ENCODE measurements at regions not wholly inside any gene's neighbourhood (a gene's known extent, or its start where the extent isn't known, plus 50 kb on each side); places are given as distances from the start of the nearest gene placed in this dataset.

DNA sequence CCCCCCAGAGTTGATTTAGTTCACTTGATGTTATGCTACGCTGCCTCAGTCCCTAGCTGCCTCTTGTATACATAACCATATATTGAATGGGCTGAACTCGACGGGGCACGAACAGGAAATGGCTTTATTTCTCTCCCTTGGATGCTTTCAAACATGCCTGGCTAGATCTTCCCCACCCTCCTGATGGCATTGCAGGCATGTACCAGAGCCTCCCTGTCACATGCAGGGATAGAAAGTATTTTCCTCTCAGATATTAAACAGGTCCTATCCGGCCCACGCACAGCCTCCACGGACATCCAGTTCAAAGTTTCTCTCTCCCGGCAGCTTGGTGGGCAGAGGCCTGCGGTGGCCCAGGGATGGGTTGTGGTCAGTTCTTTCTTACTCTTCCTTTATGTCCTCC is 422.1 kb downstream of the RPS24 start:
- TF ChIP-seq, protein P1, sequence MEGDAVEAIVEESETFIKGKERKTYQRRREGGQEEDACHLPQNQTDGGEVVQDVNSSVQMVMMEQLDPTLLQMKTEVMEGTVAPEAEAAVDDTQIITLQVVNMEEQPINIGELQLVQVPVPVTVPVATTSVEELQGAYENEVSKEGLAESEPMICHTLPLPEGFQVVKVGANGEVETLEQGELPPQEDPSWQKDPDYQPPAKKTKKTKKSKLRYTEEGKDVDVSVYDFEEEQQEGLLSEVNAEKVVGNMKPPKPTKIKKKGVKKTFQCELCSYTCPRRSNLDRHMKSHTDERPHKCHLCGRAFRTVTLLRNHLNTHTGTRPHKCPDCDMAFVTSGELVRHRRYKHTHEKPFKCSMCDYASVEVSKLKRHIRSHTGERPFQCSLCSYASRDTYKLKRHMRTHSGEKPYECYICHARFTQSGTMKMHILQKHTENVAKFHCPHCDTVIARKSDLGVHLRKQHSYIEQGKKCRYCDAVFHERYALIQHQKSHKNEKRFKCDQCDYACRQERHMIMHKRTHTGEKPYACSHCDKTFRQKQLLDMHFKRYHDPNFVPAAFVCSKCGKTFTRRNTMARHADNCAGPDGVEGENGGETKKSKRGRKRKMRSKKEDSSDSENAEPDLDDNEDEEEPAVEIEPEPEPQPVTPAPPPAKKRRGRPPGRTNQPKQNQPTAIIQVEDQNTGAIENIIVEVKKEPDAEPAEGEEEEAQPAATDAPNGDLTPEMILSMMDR (IDR thresholded peaks at IDR 0.05 in 4 of 5, conservative IDR thresholded peaks at IDR 0.05 in 1 of 5): no peak
- no peak for TF ChIP-seq POLR2A (IDR thresholded peaks at IDR 0.05)

All from gastrocnemius medialis (tissue), 4 donors.